ENCODE measurements at regions not wholly inside any gene's neighbourhood (a gene's known extent, or its start where the extent isn't known, plus 50 kb on each side); places are given as distances from the start of the nearest gene placed in this dataset.
"Not testable (repeated sequence)": the region's sequence is repeated elsewhere in the genome, so short reads cannot be mapped to it uniquely, and the experiment has no call there.

GRCh38 chr4:28296239-28296638, 1435.6 kb downstream of the STIM2 start:
- no peak for DNase-seq (ENCODE audit: low read depth)

DNA sequence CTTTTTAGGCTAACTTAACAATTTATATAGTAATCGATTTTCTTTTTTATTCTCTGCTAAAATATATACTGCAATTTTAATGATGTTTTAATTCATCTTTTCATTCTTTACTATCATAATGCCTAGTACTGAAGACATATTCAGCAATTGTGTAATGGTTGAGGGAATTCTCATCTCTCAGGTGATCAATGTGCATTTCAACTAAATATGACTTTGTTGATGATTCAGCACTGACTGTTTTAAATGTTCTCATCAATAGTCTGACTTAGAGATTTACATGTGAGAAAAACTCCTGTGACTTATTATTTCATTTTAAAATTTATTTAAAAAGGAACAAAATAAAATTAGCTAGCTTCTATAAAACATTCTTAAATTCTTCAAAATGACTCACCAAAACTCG, 1450.3 kb downstream of the STIM2 start:
- no peak for DNase-seq (ENCODE audit: low read depth)

DNA sequence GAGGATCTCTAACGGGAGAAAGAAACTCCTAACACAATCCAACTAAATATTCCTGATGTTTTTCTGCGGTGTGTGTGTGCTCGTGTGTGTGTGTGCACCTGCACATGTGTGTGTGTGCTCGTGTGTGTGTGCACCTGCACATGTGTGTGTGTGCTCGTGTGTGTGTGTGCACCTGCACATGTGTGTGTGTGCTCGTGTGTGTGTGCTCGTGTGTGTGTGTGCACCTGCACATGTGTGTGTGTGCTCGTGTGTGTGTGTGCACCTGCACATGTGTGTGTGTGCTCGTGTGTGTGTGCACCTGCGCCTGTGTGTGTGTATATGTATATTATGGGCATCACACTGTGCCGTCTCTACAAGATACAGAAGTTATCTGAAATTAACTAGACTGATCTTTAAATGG, 1451.9 kb downstream of the STIM2 start:
- DNase-seq (ENCODE audit: low read depth), result not testable (repeated sequence)

DNA sequence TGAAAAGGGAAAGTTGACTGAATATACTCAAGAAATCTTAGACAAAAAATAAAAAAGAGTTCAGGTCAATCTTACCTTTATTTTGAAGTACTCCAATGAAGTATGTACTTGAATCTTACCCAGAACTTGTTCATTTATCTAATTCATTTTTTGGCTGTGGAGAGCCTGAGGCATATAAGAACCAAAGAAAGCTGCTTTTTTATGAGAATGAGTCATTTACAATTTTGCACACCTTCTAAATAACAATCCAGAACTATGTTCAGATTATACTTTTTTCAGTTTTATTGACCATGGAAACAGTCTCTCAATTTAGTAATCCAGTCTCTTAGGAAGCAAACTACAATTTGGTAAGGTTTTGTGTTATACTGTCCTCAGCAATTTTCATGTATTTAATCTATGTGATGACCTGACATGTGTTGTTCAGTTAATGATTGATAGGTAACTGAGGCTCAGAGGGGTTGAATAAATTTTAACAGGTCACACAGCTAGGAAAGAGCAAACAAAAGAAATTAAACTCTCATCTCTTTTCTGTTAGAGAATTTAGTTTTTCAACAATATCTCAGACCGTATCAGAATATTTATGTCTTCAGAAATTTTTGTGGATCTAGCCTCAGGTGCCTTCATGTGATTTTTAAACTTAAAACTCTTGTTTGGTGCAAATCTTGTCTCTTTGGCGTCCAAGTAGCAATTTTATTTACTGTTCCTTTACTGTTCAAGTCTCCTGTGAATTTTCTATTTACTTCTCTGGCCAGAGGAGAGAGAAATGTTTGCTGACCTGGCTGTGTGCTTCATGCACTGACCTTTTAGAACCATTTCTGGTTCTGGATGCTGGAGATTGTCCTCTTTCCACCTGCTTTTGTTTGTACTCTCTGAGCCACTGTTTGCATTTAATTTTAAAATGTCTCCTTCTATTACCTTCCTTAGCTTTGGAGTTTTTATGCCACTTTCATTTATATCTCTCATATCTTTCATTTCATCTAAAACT, 1453.4 kb downstream of the STIM2 start:
- no peak for DNase-seq (ENCODE audit: low read depth)

DNA sequence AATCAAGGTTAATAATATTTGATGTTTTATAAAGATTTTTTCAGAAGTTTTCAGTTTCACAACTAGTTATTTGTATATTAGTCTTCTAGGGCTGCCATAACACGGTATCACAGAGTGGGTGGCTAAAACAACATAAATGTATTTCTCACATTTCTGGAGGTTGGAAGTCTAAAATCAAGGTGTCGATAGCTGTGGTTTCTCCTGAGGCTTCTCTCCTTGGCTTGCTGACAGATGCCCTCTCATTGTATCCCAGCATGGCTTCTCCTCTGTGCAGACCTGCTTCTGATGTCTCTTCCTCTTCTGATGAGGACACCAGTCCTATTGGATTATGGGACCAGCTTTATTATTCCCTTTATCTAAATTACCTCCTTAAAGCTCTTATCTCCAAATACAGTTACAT, 1456.6 kb downstream of the STIM2 start:
- no peak for DNase-seq (ENCODE audit: low read depth)

DNA sequence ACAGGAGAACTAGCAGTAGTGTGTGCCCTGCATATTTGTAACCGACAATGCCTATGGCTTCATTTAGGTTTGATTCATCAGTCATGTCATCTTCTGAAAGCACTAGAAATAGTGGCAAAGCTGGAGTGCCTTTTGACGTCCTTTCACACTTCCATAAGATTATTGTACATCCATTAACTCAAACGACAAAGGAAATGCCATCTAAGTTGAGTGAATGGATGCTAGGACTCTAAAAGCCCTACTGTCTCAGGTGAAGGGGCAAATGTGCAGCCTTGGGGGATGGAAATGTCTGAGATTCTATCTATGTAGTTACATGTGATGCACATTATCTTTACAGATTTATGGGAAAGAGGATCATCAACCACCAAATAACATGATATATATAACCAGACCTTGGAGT, 1473.6 kb downstream of the STIM2 start:
- no peak for DNase-seq (ENCODE audit: low read depth)

- no peak for DNase-seq (ENCODE audit: low read depth)
These were observed 1481.1 kb downstream of the STIM2 start for GRCh38 chr4:28341784-28342183.

- DNase-seq (ENCODE audit: low read depth), result peak; percentile 22
These were observed 1489.8 kb downstream of the STIM2 start for GRCh38 chr4:28350485-28350884.

DNA sequence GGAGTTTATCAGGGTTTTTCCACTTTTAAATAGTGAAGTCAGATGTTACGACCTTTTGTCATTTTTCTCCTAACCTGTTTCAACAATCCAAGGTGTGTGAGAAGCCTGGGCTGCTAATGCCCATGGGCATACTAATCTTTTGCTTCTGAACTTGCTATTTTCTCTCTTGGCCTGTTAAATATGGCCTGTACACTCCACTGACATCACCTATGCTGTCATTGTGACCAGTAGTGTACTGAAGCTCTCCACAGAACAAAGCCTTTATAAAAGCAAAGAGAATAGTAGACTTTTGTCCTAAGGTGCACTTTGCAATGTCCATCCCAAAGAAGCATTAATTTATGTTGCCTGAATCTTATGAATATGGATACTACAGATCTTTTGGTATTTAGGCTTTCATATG, 1490.5 kb downstream of the STIM2 start:
- no peak for DNase-seq (ENCODE audit: low read depth)

DNA sequence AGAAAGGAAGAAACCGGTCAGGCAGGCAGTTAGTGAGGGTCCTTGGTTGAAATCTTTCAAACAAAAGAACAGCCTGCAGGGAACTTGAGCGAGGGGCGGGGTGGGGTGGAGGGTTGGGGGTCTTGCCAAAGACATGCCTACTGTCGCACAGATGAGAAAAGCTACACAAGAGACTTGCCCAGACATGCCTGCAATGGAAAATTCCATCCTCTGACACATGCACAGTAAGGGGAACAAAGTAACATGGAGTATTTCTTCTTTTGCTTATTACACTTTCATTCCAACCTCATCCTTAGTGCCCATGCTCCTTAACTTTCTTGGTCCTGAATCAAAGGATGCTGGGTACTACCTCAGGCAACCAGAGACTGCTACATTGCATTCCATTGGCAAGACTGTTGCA, 1491.2 kb downstream of the STIM2 start:
- DNase-seq (ENCODE audit: low read depth), result no peak

GRCh38 chr4:28354880-28355656, 1494.4 kb downstream of the STIM2 start:
- no peak for DNase-seq (ENCODE audit: low read depth)

- DNase-seq (ENCODE audit: low read depth), result no peak
These were observed 1497.3 kb downstream of the STIM2 start for GRCh38 chr4:28357990-28358389.

GRCh38 chr4:28358606-28359005, 1498.0 kb downstream of the STIM2 start:
- no peak for DNase-seq (ENCODE audit: low read depth)

GRCh38 chr4:28360681-28361080, 1500.0 kb downstream of the STIM2 start:
- no peak for DNase-seq (ENCODE audit: low read depth)

DNA sequence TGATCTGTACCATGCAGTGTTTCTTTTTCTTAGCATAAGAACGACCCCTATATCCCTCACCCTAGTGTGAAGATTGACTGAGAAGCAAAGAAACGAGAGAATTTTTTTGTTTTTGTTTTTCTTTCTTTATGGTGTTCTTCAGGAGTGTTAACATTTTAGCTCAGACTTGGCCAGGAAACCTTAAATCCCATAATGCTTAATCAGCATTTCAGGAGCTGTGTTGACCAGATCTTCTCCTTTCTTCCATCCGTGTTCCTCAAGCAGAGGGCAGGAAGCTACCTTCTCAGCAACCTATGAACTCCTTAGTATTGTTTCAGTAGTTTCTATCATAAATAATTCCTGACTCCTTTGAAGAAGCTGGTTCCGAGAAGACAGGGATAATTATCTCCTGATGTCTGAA, 1501.5 kb downstream of the STIM2 start:
- no peak for DNase-seq (ENCODE audit: low read depth)

- DNase-seq (ENCODE audit: low read depth), result no peak
These were observed 1508.9 kb downstream of the STIM2 start for GRCh38 chr4:28369499-28369898.

DNA sequence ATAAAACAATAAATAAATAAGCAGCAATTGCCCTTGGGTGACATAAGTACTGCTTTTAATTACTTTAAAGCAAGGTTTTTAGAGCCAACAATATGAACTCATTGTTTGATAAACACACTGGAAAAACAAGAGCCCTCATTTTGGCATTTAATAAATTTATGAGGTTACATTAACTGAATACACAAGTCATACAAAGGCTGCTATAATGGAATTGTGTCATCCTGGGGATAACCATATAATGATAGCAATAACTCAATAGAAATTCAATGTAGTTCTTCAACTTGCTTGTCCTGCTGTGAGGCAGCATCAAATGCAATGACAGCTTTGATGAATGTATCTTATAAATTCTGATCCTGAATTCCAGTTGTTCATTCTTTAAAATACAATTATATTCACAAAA, 1512.5 kb downstream of the STIM2 start:
- no peak for DNase-seq (ENCODE audit: low read depth)

DNA sequence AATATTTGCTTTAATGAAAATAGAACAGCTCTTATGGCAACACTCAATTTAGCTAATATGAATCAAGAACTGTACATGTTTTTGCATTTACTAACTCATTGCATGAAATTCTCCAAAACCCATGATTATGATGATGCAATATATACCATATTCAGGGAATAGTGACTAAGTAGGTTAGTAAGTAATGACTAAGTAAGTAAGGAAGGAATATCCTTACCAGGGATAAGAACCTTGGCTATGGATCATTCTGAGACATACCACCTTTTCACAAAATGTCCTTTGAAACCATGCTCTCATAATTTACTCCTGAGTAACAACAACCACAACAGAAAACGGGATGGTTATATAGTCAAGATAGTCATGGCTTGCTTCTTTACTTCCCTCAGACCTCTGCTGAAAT, 1513.0 kb downstream of the STIM2 start:
- no peak for DNase-seq (ENCODE audit: low read depth)

DNA sequence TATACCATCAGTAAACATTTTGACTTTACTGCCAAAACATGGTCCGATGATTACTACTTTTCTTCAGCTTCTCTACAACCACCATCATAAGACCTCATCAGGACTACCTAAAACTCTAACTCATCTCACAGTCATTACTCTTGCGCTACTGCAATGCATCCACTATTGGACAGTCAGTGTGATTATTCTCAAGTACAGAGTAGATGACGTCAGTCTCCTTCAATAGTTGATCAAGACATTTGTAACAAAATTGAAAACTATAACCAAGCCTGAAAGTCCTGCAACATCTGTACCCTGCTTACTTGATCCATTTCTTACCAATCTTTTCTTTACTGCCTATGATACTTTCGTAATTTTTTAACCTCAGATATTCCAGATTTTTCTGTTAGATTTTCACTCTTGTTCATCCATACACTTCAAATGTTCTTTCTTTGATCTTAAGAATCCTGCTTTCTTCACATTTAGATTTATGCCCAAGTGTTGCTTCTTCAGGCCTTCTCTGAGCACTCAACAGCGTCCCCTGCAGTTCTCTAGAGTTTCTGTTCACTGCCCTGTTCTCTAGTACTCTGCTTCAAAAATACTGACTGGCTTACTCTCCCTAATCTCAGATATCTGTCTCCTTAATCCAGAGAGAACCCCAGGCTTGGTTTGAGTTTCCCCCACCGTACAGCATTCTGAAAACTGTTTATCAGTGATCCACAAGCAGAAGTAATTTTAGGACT, 1517.6 kb downstream of the STIM2 start:
- no peak for DNase-seq (ENCODE audit: low read depth)

- no peak for DNase-seq (ENCODE audit: low read depth)
These were observed 1525.2 kb downstream of the STIM2 start for GRCh38 chr4:28385801-28386200.

- DNase-seq (ENCODE audit: low read depth), result no peak
These were observed 1526.1 kb downstream of the STIM2 start for GRCh38 chr4:28386776-28387175.

DNA sequence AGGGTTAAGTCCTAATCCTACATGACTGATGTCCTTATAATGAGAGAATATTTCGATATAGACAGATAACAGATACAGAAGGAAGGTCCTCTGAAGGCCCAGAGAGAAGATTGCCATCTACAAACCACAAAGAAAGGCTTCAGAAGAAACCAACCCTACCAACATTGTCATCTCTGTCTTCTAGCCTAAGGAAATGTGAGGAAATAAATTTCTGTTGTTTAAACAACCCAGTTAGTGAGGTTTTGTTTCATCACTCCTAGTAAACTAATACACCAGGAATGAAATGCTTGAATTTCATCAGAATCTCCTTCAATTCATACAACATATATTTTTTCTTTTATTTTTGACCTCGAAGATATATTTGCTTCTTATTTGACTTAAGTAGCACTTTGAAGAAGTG, 1527.8 kb downstream of the STIM2 start:
- DNase-seq (ENCODE audit: low read depth), result no peak

DNA sequence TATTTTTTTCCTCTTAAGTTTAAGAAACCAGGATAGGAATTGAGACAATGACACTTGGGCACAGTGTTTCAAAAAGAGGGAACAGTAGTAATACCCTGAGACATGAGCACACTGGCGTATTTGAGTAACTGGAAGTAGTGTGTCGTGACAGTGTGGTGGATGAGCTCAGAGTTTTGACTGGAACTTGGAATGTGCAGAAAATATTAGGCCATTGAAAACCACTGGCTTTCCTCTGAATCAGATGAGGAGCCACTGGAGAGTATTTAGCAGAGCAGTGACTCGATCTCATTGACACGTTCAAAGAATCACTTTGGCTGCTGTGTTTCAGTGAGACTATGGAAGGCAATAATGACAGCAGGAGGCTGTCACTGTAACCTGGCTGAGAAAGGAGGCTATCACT, 1531.2 kb downstream of the STIM2 start:
- DNase-seq (ENCODE audit: low read depth), result peak; percentile 25
